Endothelial cell of umbilical vein (primary cell): ENCODE measurements at regions not wholly inside any gene's neighbourhood (a gene's known extent, or its start where the extent isn't known, plus 50 kb on each side); places are given as distances from the start of the nearest gene placed in this dataset.

ENCODE experiments used
- CTCF ChIP-seq, 2 donors: IDR thresholded peaks; 1 replicate in 1 of 2; 2 replicates in 1 of 2; pipeline ENCODE4 v1.5.1; 2011; ENCODE audit warnings: low read length in 2 of 2, mild to moderate bottlenecking in 2 of 2, moderate library complexity in 2 of 2, control low read depth in 1 of 2, inconsistent platforms in 1 of 2, low read depth in 1 of 2; ENCODE audit not compliant: insufficient read depth in 1 of 2; ENCODE audit errors: extremely low read depth in 1 of 2
- EZH2 ChIP-seq: IDR thresholded peaks from 2 replicates; pipeline ENCODE4 v1.6.1; 2012; ENCODE audit warnings: borderline replicate concordance, low read depth, mild to moderate bottlenecking, moderate library complexity, low read length, inconsistent platforms; ENCODE audit not compliant: severe bottlenecking
- FOS ChIP-seq: IDR thresholded peaks from 2 replicates; pipeline ENCODE4 v1.6.1; 2011; ENCODE audit warnings: mild to moderate bottlenecking, low read length, moderate library complexity, borderline replicate concordance; ENCODE audit not compliant: insufficient read depth
- GATA2 ChIP-seq: IDR thresholded peaks from 2 replicates; pipeline ENCODE4 v1.7.0; 2011; ENCODE audit warnings: low read depth, mild to moderate bottlenecking, moderate library complexity, mixed read lengths, low read length; ENCODE audit not compliant: insufficient read length, insufficient read depth
- JUN ChIP-seq: IDR thresholded peaks from 2 replicates; pipeline ENCODE4 v1.6.1; 2011; ENCODE audit warnings: borderline replicate concordance, low read depth; ENCODE audit not compliant: insufficient read length, insufficient read depth
- POLR2A ChIP-seq: IDR thresholded peaks from 2 replicates; pipeline ENCODE4 v1.6.1; 2012; ENCODE audit warnings: low read depth, mild to moderate bottlenecking, control low read depth, low read length
- POLR2AphosphoS5 ChIP-seq: IDR thresholded peaks from 2 replicates; pipeline ENCODE4 v1.6.1; 2012; ENCODE audit warnings: low read depth, mild to moderate bottlenecking, control low read depth, low read length, moderate library complexity; ENCODE audit not compliant: insufficient read depth
- TF ChIP-seq, protein P1 (sequence below): IDR thresholded peaks from 2 replicates; pipeline ENCODE4 v1.6.1; 2011; ENCODE audit not compliant: insufficient read depth, insufficient read length

- TF ChIP-seq CTCF (IDR thresholded peaks at IDR 0.05; ENCODE audit: extremely low read depth in 1 of 2, insufficient read depth in 1 of 2, low read depth in 1 of 2, low read length in 2 of 2), result no peak
- TF ChIP-seq, protein P1, sequence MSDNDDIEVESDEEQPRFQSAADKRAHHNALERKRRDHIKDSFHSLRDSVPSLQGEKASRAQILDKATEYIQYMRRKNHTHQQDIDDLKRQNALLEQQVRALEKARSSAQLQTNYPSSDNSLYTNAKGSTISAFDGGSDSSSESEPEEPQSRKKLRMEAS, result no peak
- TF ChIP-seq EZH2, result no peak
- TF ChIP-seq POLR2A, result no peak
- TF ChIP-seq JUN, result no peak
- no peak for TF ChIP-seq FOS
- no peak for TF ChIP-seq POLR2AphosphoS5
- no peak for TF ChIP-seq GATA2
Observed at GRCh38 chr5:171713152-171713551, 72.5 kb upstream of the SMIM23 start.
